Hematopoietic multipotent progenitor cell treated with erythropoietin and hydrocortisone succinate and interleukin-3 and kit ligand, for 15 days (in vitro differentiated cells): ENCODE measurements at regions not wholly inside any gene's neighbourhood (a gene's known extent, or its start where the extent isn't known, plus 50 kb on each side); places are given as distances from the start of the nearest gene placed in this dataset.

Experiments used
- DNase-seq: peaks from one replicate; pipeline ENCODE4 v3.0.0-alpha.2; 2015; ENCODE audit warnings: low spot score

GRCh38 chr21:41632748-41633475 lies 125.0 kb upstream of the TMPRSS2 start:
- DNase-seq = no peak

- no peak for DNase-seq
Observed at GRCh38 chr21:41631564-41632461, 123.9 kb upstream of the TMPRSS2 start.

GRCh38 chr21:41630917-41631316 lies 123.0 kb upstream of the TMPRSS2 start:
- no peak for DNase-seq

- DNase-seq = no peak
Observed at GRCh38 chr21:41630249-41630648, 122.3 kb upstream of the TMPRSS2 start.

- no peak for DNase-seq
Observed at GRCh38 chr21:41628256-41628655, 120.3 kb upstream of the TMPRSS2 start.

GRCh38 chr21:41627428-41627827 lies 119.5 kb upstream of the TMPRSS2 start:
- DNase-seq = no peak

- no peak for DNase-seq
Observed at GRCh38 chr21:41626021-41626420, 118.1 kb upstream of the TMPRSS2 start.

GRCh38 chr21:41625428-41625827 lies 117.5 kb upstream of the TMPRSS2 start:
- no peak for DNase-seq

GRCh38 chr21:41624674-41625310 lies 116.8 kb upstream of the TMPRSS2 start:
- DNase-seq = no peak

- no peak for DNase-seq
Observed at GRCh38 chr21:41623945-41624344, 116.0 kb upstream of the TMPRSS2 start.

GRCh38 chr21:41622831-41623548 lies 115.0 kb upstream of the TMPRSS2 start:
- no peak for DNase-seq

GRCh38 chr21:41622201-41622600 lies 114.2 kb upstream of the TMPRSS2 start:
- no peak for DNase-seq

GRCh38 chr21:41621513-41621912 lies 113.6 kb upstream of the TMPRSS2 start:
- no peak for DNase-seq

GRCh38 chr21:41620982-41621381 lies 113.0 kb upstream of the TMPRSS2 start:
- no peak for DNase-seq

- no peak for DNase-seq
Observed at GRCh38 chr21:41620541-41620940, 112.6 kb upstream of the TMPRSS2 start.

GRCh38 chr21:41616031-41616591 lies 108.2 kb upstream of the TMPRSS2 start:
- no peak for DNase-seq

- DNase-seq = no peak
Observed at GRCh38 chr21:41615613-41616012, 107.7 kb upstream of the TMPRSS2 start.

- DNase-seq = no peak
Observed at GRCh38 chr21:41614511-41614910, 106.6 kb upstream of the TMPRSS2 start.

GRCh38 chr21:41613533-41613909 lies 105.6 kb upstream of the TMPRSS2 start:
- DNase-seq = no peak

GRCh38 chr21:41612674-41613532 lies 104.9 kb upstream of the TMPRSS2 start:
- no peak for DNase-seq
